Central memory CD8-positive, alpha-beta T cell (primary cell): ENCODE measurements at regions not wholly inside any gene's neighbourhood (a gene's known extent, or its start where the extent isn't known, plus 50 kb on each side); places are given as distances from the start of the nearest gene placed in this dataset.

Experiments
- ATAC-seq: fragments of 150-1000 bp; cut with Tn5 transposase; replicated peaks from 2 replicates; pipeline ENCODE4 v1.10.0; 2022; ENCODE audit warnings: mild to moderate bottlenecking, moderate FRiP score, moderate number of reproducible peaks; ENCODE audit not compliant: poor library complexity, severe bottlenecking; ENCODE audit errors: extremely low read depth
- DNase-seq, 2 donors: peaks; one replicate each; pipeline ENCODE4 v3.0.0; 2021; ENCODE audit warnings: low spot score in 2 of 2
- H3K27ac Mint-ChIP-seq: one replicate; pipeline ENCODE4 v1.8.0; 2022; ENCODE audit warnings: low read depth, mild to moderate bottlenecking, moderate library complexity, mixed read lengths
- H3K27me3 Mint-ChIP-seq: one replicate; pipeline ENCODE4 v1.8.0; 2022; ENCODE audit warnings: mixed read lengths
- H3K36me3 Mint-ChIP-seq: one replicate; pipeline ENCODE4 v1.8.0; 2022; ENCODE audit warnings: mild to moderate bottlenecking, moderate library complexity, mixed read lengths; ENCODE audit not compliant: insufficient read depth
- H3K4me1 Mint-ChIP-seq: one replicate; pipeline ENCODE4 v1.8.0; 2022; ENCODE audit warnings: mixed read lengths
- H3K4me3 Mint-ChIP-seq: one replicate; pipeline ENCODE4 v1.8.0; 2022; ENCODE audit warnings: mild to moderate bottlenecking, moderate library complexity, mixed read lengths
- H3K9me3 Mint-ChIP-seq: one replicate; pipeline ENCODE4 v1.8.0; 2022; ENCODE audit warnings: mixed read lengths

DNA sequence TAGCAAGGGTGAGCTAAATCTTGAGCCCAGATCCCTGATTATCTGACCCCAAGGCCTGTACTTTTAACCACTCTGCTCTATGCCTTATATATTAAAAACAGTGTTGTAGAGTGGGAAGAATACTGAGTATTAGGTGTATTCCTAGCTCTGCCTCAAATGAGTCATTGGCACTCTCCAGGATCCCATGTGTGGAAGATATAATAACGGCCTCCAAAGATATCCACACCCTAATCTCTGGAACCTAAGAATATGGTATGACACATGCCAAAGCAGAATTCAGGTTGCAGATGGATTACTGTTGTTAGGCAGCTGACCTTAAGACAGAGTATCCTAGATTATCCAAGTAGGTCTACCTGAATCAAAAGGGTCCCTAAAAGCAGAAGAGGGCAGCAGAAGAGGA is 110.8 kb downstream of the ADRB2 start:
- no peak for ATAC-seq
- DNase-seq: no peak
- Mint-ChIP-seq H3K4me1 (no peaks in the 10 kb centered on the region), H3K36me3 (no peaks in the 10 kb centered on the region), H3K4me3 (no peak overlapping the region), H3K27ac (no peak overlapping the region), H3K9me3 (no peaks in the 10 kb centered on the region), H3K27me3 (no peaks in the 10 kb centered on the region)

- Mint-ChIP-seq H3K9me3 (no peaks in the 10 kb centered on the region), H3K4me3 (no peak overlapping the region), H3K4me1 (no peaks in the 10 kb centered on the region), H3K27me3 (no peaks in the 10 kb centered on the region), H3K36me3 (no peaks in the 10 kb centered on the region), H3K27ac (no peak overlapping the region)
- no peak for DNase-seq
- ATAC-seq: no peak
Measured at GRCh38 chr5:148937830-148938521, 111.6 kb downstream of the ADRB2 start.

GRCh38 chr5:148938522-148938882 is 112.1 kb downstream of the ADRB2 start:
- Mint-ChIP-seq H3K9me3 (no peaks in the 10 kb centered on the region), H3K36me3 (no peaks in the 10 kb centered on the region), H3K4me1 (no peaks in the 10 kb centered on the region), H3K4me3 (no peak overlapping the region), H3K27ac (no peak overlapping the region), H3K27me3 (no peaks in the 10 kb centered on the region)
- no peak for DNase-seq
- no peak for ATAC-seq

- no peak overlapping the region for H3K4me3 Mint-ChIP-seq
- no peaks in the 10 kb centered on the region for H3K9me3 Mint-ChIP-seq
- DNase-seq (no peak), ATAC-seq (no peak)
- no peaks in the 10 kb centered on the region for H3K36me3 Mint-ChIP-seq
- no peak overlapping the region for H3K27ac Mint-ChIP-seq
- no peaks in the 10 kb centered on the region for H3K27me3 Mint-ChIP-seq
- H3K4me1 Mint-ChIP-seq: no peaks in the 10 kb centered on the region
Measured at GRCh38 chr5:148939676-148940075, 113.3 kb downstream of the ADRB2 start.

- Mint-ChIP-seq H3K4me3 (no peak overlapping the region), H3K9me3 (no peaks in the 10 kb centered on the region), H3K27me3 (no peaks in the 10 kb centered on the region), H3K4me1 (no peaks in the 10 kb centered on the region), H3K36me3 (no peaks in the 10 kb centered on the region), H3K27ac (no peak overlapping the region)
- DNase-seq (no peak), ATAC-seq (no peak)
Measured at GRCh38 chr5:148941810-148942209, 115.4 kb downstream of the ADRB2 start.

DNA sequence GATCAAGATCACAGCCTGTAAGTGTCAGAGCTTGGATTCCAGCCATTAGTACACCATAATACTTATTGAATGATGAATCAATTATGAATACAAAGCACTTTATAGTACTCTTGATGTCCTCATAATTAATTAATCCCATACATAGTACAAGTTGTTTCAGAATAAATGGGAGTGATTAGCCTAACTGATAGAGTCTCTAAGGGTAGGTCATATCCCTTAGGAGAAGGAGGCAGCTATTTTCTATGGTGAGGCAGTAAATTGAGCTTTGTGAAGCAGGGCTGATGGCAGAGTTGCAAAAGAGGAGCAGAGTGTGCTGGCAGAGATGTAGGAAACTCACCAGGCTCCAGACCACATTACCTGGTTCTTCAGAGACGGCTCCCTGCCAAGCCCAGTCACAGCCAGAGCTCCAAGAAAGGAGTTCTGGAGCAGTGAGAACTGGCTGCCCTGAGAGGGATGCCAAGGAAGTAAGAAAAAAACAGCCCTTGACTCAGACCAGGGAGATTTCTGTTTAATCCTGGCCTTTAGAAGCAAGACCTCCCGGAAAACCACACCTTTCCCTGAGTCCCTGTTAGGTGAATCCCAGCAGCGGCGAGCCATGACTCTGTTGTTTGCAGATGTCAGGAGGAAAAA is 112.9 kb downstream of the SH3TC2 start:
- Mint-ChIP-seq H3K4me3 (no peak overlapping the region), H3K9me3 (no peaks in the 10 kb centered on the region), H3K27ac (no peak overlapping the region), H3K36me3 (no peaks in the 10 kb centered on the region), H3K4me1 (no peaks in the 10 kb centered on the region), H3K27me3 (no peaks in the 10 kb centered on the region)
- ATAC-seq (no peak), DNase-seq (no peak)

DNA sequence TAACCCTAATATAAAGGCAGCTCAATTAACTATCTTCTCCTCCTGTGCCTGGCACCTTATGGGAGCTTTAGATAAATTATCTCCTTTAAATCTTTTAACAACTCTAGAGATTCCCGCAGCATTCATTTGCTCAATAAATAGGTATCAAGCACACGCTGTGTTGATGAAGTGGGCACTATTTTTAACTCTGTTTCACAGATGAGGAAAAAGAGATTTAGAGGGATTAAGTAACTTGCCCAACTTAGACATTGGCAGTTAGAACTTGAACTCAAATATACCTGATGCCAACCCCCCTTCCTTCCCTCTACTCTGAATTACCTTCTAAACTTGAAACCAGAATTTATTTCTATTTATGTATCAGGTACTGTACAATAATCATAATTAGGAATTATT is 112.4 kb downstream of the SH3TC2 start:
- ATAC-seq (no peak), DNase-seq (no peak)
- no peaks in the 10 kb centered on the region for H3K9me3 Mint-ChIP-seq
- no peaks in the 10 kb centered on the region for H3K4me1 Mint-ChIP-seq
- no peak overlapping the region for H3K27ac Mint-ChIP-seq
- H3K27me3 Mint-ChIP-seq: no peaks in the 10 kb centered on the region
- H3K4me3 Mint-ChIP-seq: no peak overlapping the region
- H3K36me3 Mint-ChIP-seq: no peaks in the 10 kb centered on the region

GRCh38 chr5:148950892-148951291 is 112.0 kb downstream of the SH3TC2 start:
- Mint-ChIP-seq H3K9me3 (no peaks in the 10 kb centered on the region), H3K4me3 (no peak overlapping the region), H3K27me3 (no peaks in the 10 kb centered on the region), H3K4me1 (no peaks in the 10 kb centered on the region), H3K27ac (no peak overlapping the region), H3K36me3 (no peaks in the 10 kb centered on the region)
- no peak for DNase-seq
- ATAC-seq: no peak

DNA sequence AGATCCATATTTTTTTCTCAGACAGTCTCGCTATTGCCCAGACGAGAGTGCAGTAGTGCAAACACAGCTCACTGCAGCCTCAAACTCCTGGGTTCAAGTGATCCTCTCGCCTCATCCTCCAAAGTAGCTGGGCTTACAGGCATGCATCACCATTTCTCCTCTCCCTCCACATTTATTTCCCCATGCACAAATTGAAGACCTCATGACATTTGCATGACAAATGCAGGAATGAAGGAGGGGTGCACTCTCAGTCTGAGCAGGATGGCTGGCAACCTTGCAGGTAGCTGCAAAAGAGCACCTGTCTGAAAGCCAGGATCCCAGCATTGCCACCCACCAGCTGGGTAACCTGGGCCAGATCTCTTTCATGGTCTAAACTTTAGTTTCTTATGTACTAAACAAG is 111.2 kb downstream of the SH3TC2 start:
- Mint-ChIP-seq H3K4me1 (no peaks in the 10 kb centered on the region), H3K27ac (no peak overlapping the region), H3K27me3 (no peaks in the 10 kb centered on the region), H3K36me3 (no peaks in the 10 kb centered on the region), H3K9me3 (no peaks in the 10 kb centered on the region), H3K4me3 (no peak overlapping the region)
- ATAC-seq (no peak), DNase-seq (no peak)

DNA sequence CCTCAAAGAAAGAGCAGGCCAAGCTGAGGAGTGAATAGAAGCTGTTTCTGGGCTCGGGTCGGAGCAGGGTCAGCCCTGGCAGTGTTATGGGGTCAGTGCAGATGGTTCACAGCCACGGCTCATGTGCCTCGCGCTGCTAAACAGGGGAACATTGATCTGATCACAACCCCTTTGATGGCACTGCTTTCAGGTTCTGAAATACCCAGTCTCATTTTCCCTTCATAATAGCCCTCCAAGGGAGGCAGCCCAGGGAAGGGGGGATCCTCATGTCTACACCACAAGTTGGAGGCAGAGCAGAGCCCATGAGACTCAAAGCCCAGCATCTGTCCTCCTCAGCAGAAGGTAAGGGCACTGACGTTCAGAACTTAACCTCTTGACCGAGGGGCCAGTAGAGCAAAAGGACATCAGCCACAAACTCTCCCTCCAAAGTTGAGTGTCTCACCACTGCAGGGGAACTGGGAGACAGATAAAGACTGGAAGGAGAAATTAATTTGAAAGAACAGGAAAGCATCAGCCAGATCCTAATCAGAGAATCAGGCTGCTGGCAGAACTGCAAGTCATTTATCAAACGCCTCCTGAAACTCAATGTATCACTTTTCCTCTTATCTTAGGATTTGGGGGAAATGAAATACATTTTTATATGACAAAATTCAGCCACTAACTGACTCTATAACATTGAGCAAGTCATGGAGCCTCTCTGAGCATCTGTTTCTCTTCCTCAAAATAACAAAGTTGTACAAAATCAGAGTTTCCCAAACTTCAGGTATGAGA is 110.6 kb downstream of the SH3TC2 start:
- Mint-ChIP-seq H3K27me3 (no peaks in the 10 kb centered on the region), H3K36me3 (no peaks in the 10 kb centered on the region), H3K27ac (no peak overlapping the region), H3K9me3 (no peaks in the 10 kb centered on the region), H3K4me3 (no peak overlapping the region), H3K4me1 (no peaks in the 10 kb centered on the region)
- ATAC-seq (no peak), DNase-seq (no peak)

DNA sequence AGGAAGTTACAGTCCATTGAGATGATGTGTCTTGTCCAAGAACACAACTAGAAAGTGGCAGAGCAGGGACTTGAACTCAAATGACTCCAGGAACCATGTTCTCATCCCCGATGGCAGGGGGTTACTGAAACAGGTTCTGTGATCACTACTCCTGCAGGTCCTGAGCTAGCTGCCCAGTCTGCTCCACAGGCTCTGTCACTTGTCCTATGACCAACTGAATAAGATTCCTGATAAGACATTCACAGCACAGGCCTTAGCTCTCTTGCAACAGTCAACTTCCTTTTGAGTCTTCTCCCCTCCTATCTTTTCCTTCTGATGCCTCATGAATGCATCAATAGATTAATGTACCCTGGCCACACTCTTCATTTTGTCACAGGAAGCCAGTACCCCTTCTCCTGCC is 109.2 kb downstream of the SH3TC2 start:
- Mint-ChIP-seq H3K36me3 (no peaks in the 10 kb centered on the region), H3K27me3 (no peaks in the 10 kb centered on the region), H3K9me3 (no peaks in the 10 kb centered on the region), H3K4me3 (no peak overlapping the region), H3K4me1 (peaks cover 6% of the 10 kb centered on the region), H3K27ac (no peak overlapping the region)
- no peak for ATAC-seq
- DNase-seq: no peak
